OCI-LY1 (cell line): ENCODE measurements at regions not wholly inside any gene's neighbourhood (a gene's known extent, or its start where the extent isn't known, plus 50 kb on each side); places are given as distances from the start of the nearest gene placed in this dataset.

Experiments
- EZH2 ChIP-seq: fragments of 200-600 bp; sonication (generic), shearing (Covaris generic); IDR thresholded peaks from 2 replicates; pipeline ENCODE4 v1.8.0; 2017; ENCODE audit warnings: borderline replicate concordance, mixed run types, mild to moderate bottlenecking, antibody characterized with exemption, low read length, moderate library complexity, mixed read lengths
- TF ChIP-seq, protein P1 (sequence below): fragments of 200-600 bp; sonication (generic), shearing (Covaris generic); IDR thresholded peaks from 2 replicates; pipeline ENCODE4 v1.5.1; 2017; ENCODE audit warnings: mild to moderate bottlenecking, antibody characterized with exemption, low read length, moderate library complexity, mixed read lengths

DNA sequence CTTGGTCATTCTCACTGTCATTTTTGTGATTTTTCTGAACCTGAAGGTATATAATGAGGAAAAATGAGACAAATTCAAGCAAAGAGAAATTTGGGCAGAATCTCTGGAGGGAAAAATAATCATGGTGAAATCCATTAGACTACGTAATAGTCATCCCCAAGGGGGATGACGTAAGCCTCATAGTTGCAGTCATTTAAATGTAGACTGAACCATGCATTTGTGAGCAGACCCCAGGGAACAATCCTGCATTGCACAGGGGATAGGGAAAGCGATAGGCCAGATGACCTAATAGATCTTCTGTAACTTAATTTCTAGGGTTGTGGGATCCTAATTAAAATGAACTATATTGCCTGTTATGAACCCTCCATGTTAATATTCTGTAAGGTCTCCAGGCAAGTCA lies 167.4 kb upstream of the C1orf21 start:
- TF ChIP-seq, protein P1, sequence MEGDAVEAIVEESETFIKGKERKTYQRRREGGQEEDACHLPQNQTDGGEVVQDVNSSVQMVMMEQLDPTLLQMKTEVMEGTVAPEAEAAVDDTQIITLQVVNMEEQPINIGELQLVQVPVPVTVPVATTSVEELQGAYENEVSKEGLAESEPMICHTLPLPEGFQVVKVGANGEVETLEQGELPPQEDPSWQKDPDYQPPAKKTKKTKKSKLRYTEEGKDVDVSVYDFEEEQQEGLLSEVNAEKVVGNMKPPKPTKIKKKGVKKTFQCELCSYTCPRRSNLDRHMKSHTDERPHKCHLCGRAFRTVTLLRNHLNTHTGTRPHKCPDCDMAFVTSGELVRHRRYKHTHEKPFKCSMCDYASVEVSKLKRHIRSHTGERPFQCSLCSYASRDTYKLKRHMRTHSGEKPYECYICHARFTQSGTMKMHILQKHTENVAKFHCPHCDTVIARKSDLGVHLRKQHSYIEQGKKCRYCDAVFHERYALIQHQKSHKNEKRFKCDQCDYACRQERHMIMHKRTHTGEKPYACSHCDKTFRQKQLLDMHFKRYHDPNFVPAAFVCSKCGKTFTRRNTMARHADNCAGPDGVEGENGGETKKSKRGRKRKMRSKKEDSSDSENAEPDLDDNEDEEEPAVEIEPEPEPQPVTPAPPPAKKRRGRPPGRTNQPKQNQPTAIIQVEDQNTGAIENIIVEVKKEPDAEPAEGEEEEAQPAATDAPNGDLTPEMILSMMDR, result no peak
- no peak for TF ChIP-seq EZH2
